GM19452 (cell line): ENCODE measurements at regions not wholly inside any gene's neighbourhood (a gene's known extent, or its start where the extent isn't known, plus 50 kb on each side); places are given as distances from the start of the nearest gene placed in this dataset.

Experiments used
- ATAC-seq: cut with Tn5 transposase; IDR thresholded peaks from one replicate; pipeline ENCODE4 v1.9.1; 2021; ENCODE audit not compliant: unreplicated experiment

DNA sequence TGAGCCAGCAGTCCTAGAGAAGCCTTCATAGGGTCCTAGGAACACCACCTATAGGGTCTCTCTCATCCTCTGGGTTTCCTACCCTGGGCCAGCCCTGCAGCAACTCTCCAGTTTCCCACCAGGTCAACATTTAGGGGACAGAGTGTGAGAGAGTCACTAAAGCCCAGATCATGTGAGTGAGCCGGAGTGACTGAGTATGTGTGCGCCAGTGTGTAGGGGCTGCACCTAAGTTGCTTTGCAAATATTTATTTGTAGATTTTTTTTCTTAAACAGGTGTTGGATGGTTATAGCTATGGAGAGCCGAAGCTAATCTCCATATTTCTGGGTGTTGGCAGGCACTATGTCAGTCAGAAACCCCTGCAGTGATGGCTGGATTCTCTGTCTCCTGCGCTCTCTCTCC, 232.5 kb upstream of the NCAM1 start:
- no peak for ATAC-seq

DNA sequence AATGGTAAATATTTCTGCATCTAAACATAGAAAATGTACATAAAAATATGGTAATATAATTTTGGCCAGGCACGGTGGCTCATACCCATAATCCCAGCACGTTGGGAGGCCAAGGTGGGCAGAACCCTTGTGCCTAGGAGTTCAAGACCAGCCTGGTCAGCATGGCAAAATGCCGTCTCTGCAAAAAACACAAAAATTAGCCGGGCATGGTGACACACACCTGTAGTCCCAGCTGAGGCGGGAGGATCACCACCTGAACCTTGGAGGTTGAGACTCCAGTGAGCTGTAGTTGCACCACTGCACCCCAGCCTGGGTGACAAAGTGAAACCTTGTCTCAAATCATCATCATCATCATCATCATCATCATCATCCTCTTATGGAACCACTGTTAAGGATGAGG, 230.6 kb upstream of the NCAM1 start:
- ATAC-seq: no peak

DNA sequence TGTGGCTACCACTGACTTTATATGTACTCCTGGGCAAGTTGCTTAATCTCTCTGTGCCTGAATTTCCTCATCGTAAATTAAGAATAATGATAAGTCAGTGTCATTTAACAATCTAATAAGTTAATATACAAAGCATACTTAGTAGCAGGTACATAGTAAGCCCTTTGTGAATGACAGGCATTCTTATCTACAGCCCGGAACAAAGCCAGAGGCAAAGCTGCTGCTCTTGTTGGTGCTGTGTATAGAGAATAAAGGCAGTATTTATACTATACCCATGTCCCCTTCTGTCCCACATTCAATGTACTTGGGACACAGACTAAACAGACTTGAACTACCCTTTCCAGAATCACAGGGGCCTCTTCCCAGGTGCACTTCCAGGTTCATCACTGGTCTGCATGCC, 229.7 kb upstream of the NCAM1 start:
- ATAC-seq: no peak

DNA sequence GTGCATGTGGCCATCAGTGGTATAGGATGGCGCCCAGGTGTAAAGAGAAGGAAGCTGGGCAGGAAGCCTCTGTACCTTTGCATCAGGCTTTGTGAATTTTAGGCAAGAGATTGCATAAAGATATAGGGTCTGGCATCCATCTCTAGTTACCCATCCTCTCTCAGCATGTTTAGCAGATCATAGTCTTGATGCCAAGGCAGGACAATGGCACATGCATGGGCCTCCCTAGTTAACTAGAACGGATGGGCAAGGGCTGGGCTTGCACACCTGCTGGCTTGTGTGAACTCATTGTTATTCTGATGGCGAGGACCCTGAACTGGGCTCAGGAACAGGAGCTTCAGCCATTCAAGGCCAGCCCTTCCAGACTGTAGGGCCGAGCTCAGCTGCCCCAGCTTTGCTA, 229.2 kb upstream of the NCAM1 start:
- no peak for ATAC-seq

DNA sequence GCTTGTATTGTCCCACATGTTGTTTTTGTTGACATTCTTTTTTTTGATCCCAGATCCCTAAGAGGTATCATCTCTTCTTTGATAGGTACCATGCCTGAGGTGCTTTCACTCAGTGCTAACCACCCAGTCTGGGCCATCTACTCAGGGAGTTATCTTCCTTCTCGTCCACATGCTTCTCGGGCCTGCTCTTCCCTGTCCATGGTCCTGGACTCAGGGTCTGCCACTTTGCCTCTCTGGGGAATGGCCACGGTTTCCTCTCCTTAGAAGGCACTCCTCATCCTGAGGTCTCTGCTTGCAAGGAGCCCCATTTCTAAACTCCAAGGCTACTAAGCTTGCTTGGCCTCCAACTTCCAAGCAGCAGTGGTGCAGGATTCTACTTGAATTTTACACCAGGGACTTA, 227.0 kb upstream of the NCAM1 start:
- no peak for ATAC-seq

DNA sequence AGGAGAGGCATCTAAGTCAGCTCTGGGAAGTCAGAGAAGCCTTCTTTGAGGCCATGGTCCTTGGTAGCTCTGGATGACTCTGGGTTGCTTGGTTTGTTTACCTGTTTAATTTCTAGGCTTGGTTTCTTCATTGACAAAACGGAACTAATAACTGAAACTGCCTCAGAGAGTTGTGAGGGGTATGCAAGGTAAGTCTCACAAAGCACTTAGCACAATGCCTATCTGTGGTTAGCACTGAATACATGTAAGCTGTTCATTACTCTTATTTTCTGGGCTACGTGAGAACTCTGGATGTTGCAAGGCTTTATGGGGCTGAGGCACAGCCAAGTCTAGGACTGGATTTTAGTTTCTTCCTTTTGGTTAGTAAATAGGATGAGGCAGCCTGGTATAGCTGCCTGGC, 225.8 kb upstream of the NCAM1 start:
- no peak for ATAC-seq

DNA sequence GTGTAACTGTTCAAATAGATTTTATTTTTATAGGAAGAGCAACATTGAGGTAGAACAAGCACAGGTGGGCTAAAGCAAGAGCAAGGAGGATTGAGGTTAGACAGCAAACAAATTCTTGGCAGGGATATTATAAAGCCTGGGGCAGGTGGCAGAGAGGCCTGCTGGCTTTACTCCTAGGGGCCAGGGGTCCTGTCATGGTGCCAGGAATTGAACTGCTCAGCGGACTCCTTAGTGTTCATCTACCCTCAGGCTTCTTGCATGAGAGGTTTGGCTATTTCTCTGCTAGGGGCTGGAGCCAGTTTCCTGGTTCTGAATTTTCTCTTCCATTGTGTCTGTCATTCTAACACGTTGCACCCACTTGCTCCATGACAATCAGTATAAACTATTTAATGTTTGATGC, 217.2 kb upstream of the NCAM1 start:
- no peak for ATAC-seq

DNA sequence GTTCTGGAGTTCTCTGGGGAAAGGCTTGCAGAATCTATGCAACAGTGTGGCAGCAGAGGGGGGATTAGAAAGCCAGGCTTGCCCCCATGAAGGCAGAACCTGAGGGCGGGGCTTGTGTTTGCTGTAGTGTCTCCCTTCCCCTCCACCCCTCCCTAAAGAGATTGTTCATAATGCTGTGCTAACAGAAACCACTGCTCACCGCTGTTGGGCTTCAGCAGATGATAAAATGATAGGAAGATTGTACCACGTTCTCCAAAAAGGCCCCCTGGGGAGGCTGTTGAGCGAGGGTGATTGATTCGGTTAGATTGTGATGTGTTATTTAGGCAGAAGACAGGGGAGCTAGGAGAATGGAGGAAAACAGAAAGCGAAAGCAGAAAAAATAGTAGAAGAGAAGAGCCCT, 215.2 kb upstream of the NCAM1 start:
- no peak for ATAC-seq

DNA sequence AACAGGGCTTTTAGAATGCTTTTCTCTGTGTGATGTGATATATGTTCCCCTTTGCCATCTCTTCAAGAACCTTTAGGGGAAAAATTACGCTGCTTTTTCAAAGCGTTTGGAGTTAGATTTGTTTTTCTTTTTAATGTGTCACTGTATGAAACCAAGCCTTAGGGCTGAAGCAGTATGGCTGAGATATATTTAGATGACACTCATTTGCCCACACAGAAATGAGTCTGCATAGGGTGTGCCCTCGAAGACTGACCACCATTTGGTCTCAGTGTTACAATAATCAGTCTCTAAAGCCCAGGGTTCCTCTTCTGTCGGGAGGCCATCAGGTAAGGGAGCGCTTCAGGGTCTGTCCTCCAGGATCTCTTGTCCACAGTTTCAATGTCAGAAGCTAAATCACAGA, 213.0 kb upstream of the NCAM1 start:
- ATAC-seq: no peak

DNA sequence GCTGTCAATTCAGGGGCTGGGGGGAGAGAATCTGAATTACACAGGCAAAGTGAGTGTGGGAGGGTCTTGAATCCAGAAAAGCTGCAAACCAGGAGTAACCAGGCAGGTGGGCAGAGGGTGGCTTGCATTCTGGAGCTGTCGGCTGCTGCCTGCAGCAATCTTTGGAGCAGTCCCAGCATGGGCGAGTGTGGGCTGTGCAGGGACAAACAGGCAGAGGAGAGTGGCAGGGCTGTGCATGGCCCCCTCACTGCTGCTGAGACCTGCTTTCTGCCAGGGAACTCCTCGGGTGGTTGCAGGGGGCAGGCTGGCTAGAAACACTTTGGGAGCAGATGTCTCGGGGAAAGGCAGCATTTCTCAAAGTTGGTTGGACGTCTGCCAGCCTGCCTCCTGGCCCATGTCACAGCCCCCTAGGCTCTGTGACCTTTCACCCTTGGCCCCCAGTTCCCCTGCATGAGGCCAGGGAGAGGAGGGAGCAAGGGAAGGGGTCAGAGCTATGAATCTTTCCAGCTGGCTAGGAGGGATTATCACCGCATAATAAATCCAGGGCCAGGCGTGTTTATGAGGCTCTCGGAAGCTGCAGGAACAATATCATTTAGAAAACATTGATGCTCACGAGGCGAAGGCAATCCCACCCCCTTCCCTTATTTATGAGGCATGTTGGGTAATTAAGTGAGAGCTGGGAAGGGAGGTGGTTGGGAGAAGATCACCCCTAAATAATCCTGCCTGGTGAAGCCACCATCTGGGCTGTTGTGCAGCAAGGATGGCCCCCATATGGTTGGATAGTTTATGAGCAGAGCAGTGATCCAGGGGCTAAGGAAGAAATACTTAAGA, 212.3 kb upstream of the NCAM1 start:
- ATAC-seq: no peak

DNA sequence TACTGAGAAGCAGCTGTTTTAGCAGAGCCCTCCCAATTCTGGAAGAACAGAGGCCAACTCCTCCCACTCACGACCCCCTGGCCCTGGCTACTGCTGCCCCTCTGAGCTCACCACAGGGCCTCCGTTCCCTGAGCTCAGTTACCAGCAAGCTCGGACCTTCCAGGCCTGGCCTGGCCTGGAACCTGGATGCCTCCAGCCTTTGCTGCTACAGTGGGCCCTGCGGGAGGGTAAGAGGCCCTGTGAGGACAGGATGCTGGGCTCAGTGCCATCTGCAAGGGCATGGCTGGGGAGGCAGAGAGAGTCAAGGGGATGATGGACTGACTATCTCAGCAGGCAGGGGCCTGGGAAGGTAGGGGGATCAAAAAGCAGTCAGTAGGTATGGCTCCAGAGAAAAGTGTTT, 209.9 kb upstream of the NCAM1 start:
- ATAC-seq: no peak

DNA sequence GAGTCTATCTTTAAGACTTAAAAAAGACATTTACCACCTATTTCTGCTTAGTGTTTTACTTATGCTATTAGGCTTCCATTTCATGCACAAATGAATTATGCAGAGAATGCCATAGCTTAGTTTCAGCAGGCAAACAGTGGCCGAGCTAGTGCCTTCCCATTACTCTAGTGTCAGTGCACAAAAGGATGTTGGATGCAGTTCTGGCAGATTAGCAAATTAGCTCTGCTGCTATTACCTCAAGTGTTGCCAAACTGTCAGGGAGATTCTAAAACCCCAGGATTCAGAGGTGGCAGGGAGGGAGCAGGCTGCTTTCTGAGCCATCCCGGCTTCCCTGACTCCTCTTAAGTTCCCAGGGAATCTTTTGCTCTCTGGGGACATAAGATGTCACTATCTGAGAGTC, 209.4 kb upstream of the NCAM1 start:
- ATAC-seq: no peak

DNA sequence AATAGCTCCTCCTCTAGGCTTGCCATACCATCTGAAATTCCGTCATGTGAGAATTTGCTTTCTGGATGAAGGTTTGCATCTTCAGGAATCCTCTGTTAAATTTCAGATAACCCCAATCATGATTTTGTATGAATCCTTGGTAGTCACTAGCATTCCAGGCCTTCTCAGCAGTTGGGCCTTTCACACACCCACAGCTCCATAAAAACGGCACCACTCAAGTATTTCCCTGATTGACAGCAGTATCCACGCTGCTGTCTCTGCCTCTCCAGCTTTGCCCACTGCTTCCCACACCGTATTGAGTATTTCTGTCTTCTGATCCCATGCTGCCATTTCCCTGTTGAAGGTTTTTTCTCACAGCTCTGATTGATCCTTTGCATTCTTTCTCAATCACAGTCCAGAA, 208.7 kb upstream of the NCAM1 start:
- no peak for ATAC-seq

DNA sequence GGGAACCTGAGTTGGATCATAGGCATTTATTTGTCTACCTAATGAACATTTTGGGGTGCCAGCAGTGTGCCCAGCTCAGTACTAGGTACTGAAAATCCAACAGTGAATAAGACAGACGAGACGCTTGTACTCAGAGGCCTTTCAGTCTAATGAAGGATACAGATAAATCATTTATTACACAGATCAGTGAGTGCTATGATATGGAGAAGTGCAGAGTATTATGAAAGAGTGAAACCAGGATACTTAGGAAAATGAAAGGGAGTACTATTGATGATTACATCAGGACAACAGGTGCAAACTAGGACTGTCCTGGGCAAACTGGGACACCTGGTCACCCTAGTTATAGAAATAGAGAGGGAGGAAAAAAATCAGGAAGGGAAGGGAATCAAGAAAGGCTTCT, 207.5 kb upstream of the NCAM1 start:
- ATAC-seq: no peak

DNA sequence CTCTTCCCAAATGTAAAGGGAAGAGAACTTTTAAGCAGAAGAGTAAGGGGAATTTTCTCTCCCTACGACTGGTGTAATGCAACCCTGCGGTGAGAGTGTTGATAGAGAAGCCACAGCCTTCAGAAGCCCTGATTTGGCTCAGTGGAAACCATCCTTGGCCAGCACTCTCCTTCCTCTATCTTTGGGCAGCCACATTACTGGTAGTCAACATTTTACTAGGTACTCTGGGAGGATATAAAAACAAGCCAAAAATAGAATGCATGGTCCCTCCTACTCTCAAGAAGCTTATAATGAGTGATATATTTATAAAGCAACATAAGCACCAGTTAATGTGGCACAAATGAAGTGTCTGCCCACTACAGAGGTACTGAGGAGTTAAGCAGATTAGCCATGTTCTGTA, 201.8 kb upstream of the NCAM1 start:
- no peak for ATAC-seq

DNA sequence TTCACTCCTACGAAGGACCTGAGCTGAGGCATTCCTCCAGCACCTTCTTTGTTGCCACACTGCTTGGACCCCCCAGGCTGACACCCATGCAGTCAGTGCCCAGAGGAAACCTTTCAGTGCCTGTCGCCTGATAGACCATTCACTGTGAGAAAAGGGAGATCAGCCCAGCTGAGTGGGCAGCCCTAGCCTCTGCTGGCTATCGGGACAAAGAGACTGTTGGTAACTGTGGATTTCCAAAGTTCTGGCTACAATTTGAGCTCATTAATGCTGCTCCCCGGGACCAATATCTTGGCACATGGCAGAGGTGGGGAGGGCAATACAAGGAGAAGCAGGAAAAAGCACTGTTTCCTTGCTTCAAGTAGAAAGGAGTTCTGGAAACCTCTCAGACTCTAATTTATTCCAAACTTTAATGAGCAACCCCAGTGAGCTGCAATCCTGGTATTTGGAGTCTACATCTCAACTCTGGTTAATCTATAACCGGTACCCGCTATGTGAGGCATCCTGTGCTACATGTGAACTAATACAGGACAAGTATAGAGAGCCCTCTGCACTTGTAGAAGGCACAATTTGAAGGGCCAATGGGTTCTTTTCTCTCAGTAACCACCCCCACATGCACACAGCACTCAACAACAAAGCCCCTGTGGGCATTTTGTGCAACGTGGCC, 200.7 kb upstream of the NCAM1 start:
- no peak for ATAC-seq

DNA sequence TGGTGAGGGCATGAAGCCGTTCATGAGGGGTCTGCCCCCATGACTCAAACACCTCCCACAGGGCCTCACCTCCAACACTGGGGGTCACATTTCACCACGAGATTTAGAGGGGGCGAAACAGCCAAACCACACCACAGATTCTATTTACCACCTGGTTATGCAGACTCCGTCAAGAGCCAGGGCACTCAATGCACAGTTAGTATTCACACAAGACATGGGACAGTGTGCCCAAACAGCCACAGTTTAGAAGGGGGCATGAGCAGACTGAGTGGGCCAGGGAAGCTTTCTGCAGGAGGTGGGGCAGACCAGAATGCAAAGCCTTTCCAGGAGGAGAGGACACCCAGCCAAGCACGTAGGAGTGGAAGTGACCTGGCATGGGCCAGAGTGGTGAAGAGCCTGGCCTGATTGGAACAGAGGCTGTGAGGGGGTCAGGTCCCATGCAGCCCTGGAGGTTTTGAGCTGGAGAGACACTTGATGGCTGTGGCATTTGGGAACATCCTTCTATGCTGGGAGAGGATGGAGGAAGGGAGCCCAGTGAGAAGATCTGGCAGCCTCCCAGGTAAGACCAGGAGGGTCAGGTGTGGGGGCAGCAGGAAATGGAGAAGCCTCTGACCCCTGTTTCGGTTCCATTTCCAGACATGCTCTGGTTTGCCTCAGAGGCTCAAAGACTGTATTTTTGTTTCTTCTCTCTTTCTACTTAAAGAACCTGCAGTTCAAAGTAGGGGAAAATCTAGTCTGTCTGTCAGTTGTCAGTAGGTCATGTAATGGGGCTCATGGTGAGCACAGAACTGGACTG, 199.1 kb upstream of the NCAM1 start:
- ATAC-seq: no peak

DNA sequence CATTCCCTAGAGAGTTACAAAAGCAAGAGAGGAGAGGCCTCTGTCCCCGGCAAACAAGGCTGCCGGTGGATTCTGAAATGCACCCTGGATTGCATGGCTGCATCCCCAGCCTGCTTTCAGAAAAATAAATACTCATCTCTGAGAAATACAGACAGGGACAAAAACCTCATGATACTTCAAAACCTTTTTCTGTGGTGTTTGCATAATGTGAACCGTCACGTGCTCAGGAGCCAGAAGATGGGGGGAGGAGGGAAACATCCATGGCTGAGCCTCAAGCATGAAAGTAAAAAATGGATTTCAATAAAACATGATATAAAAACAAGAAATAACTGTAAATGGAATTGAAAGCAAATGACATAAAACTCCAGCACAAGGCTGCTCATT, 198.5 kb upstream of the NCAM1 start:
- ATAC-seq: no peak

DNA sequence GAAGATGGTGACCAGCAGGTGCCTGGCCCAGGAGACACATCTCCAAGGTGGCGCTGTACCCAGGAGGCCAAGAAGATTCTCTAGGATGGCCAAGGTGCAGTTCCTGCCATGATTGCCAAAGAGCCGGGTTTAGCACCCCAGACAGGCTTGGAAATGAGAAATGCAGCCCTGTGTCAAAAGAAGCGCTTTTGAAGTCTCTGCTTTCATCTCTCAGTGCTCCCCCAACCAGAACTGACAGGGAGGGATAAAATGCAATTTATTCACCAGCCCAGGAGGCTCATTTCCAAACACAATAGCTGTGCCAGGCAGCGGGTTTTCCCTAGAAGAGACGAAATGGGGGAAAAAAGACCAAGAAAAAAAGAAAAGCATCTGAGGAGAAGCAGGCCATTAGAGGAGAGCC, 195.9 kb upstream of the NCAM1 start:
- no peak for ATAC-seq

DNA sequence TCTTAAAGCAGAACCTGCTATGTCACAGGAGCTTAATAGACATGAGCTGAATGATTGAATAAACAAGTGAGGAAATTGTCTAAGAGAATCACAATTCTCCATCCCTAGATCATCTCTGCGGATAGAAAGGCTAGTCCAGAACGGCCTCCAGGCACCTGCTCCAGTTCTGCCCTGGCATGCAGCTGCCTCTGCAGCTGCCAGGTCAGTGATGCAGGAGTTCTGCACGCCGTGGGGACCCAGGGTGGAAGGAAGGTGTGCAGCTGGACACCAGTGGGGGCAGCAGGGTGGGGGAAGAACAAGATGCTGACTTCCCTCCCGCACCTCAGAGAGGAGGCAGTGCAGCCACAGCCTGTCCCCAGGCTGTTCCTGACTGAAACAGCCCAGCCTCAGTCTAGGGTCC, 192.1 kb upstream of the NCAM1 start:
- ATAC-seq: no peak

DNA sequence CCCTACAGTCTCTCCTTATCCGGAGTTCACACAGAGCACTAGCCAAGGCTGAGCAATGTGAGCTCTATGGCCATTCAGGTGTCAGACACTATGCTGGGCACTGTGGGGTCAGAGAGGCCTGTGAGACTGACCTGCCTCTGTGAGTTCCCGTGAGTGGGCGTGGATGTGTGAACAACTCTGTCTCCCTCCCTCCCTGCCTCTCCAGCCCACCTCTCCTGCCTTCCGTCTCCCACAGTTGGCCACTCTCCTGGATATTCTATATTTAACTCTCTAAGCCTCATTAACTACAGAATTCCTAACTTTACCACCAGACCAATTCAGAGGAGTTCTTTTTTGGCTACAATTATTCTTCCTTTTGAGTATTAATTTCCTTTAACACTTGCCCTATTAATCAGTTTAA, 191.6 kb upstream of the NCAM1 start:
- no peak for ATAC-seq

DNA sequence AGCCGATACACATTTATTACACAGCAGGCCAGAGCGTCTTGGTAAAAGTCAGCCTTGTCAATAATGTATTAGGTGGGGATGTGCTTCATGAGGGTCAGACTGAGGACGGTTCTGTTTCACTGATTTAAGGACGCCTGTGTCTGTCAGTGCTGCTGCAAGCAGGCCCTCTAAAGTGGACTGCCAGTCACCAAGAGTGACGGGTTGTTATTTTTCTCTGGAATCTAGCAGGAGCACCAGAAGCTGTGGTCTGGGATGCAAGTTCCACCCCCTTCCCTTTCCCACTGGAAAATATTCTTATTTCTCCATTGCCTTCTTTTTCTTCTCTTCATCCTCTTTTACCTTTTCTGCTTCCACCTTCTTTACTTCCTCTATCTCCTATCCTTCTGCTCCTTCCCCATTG, 191.2 kb upstream of the NCAM1 start:
- ATAC-seq: no peak
